ENCODE measurements at regions not wholly inside any gene's neighbourhood (a gene's known extent, or its start where the extent isn't known, plus 50 kb on each side); places are given as distances from the start of the nearest gene placed in this dataset.

- Histone ChIP-seq H3K27ac (no peak overlapping the region), H3K36me3 (no peaks in the 10 kb centered on the region), H3K4me1 (no peaks in the 10 kb centered on the region), H3K4me3 (no peak overlapping the region), H3K27me3 (no peaks in the 10 kb centered on the region), H3K9me3 (no peaks in the 10 kb centered on the region)
- TF ChIP-seq CTCF (IDR thresholded peaks at IDR 0.05) (no peak), POLR2A (IDR thresholded peaks at IDR 0.05) (no peak)
- DNase-seq, result no peak
- intact Hi-C loops (cut with DNase I; ENCODE audit: low total_unique reads), result no loop called here
These were observed 220.0 kb downstream of the RASSF9 start for GRCh38 chr12:85616201-85616600.

- no peaks in the 10 kb centered on the region for H3K36me3 ChIP-seq
- no peak for TF ChIP-seq POLR2A (IDR thresholded peaks at IDR 0.05)
- TF ChIP-seq CTCF (IDR thresholded peaks at IDR 0.05), result no peak
- no peaks in the 10 kb centered on the region for H3K4me1 ChIP-seq
- no peak overlapping the region for H3K4me3 ChIP-seq
- DNase-seq, result no peak
- H3K9me3 ChIP-seq, result no peaks in the 10 kb centered on the region
- intact Hi-C loops (cut with DNase I; ENCODE audit: low total_unique reads), result no loop called here
- H3K27me3 ChIP-seq, result no peaks in the 10 kb centered on the region
- no peak overlapping the region for H3K27ac ChIP-seq
These were observed 218.7 kb downstream of the RASSF9 start for GRCh38 chr12:85617307-85618091.

- TF ChIP-seq POLR2A (IDR thresholded peaks at IDR 0.05), result no peak
- TF ChIP-seq CTCF (IDR thresholded peaks at IDR 0.05), result no peak
- DNase-seq, result no peak
- H3K27me3 ChIP-seq, result no peaks in the 10 kb centered on the region
These were observed 215.2 kb downstream of the RASSF9 start for GRCh38 chr12:85621041-85621440.

GRCh38 chr12:85623763-85624162, 212.4 kb downstream of the RASSF9 start:
- no peak for DNase-seq
- H3K4me1 ChIP-seq, result no peaks in the 10 kb centered on the region
- intact Hi-C loops (cut with DNase I; ENCODE audit: low total_unique reads), result no loop called here
- no peak for TF ChIP-seq POLR2A (IDR thresholded peaks at IDR 0.05)
- no peak for TF ChIP-seq CTCF (IDR thresholded peaks at IDR 0.05)
- H3K27me3 ChIP-seq, result no peaks in the 10 kb centered on the region
- no peaks in the 10 kb centered on the region for H3K9me3 ChIP-seq
- H3K36me3 ChIP-seq, result no peaks in the 10 kb centered on the region
- no peak overlapping the region for H3K4me3 ChIP-seq
- no peak overlapping the region for H3K27ac ChIP-seq

More at GRCh38 chr12:85621041-85621440, 215.2 kb downstream of the RASSF9 start:
- H3K4me1 ChIP-seq, result no peaks in the 10 kb centered on the region
- H3K4me3 ChIP-seq, result no peak overlapping the region
- intact Hi-C loops (cut with DNase I; ENCODE audit: low total_unique reads), result no loop called here
- H3K36me3 ChIP-seq, result no peaks in the 10 kb centered on the region
- H3K27ac ChIP-seq, result no peak overlapping the region
- no peaks in the 10 kb centered on the region for H3K9me3 ChIP-seq

- Histone ChIP-seq H3K36me3 (no peaks in the 10 kb centered on the region), H3K27ac (no peak overlapping the region), H3K4me1 (no peaks in the 10 kb centered on the region), H3K27me3 (no peaks in the 10 kb centered on the region), H3K4me3 (no peak overlapping the region), H3K9me3 (no peaks in the 10 kb centered on the region)
- no peak for DNase-seq
- intact Hi-C loops (cut with DNase I; ENCODE audit: low total_unique reads), result no loop called here
- TF ChIP-seq POLR2A (IDR thresholded peaks at IDR 0.05) (no peak), CTCF (IDR thresholded peaks at IDR 0.05) (no peak)
These were observed 210.7 kb downstream of the RASSF9 start for GRCh38 chr12:85625467-85625866.
